ENCODE measurements at regions not wholly inside any gene's neighbourhood (a gene's known extent, or its start where the extent isn't known, plus 50 kb on each side); places are given as distances from the start of the nearest gene placed in this dataset.

- H3K4me3 ChIP-seq (replicated peaks in 1 of 2; ENCODE audit: low read depth in 2 of 2, low read length in 2 of 2): no peak overlapping the region
- TF ChIP-seq, protein P1, sequence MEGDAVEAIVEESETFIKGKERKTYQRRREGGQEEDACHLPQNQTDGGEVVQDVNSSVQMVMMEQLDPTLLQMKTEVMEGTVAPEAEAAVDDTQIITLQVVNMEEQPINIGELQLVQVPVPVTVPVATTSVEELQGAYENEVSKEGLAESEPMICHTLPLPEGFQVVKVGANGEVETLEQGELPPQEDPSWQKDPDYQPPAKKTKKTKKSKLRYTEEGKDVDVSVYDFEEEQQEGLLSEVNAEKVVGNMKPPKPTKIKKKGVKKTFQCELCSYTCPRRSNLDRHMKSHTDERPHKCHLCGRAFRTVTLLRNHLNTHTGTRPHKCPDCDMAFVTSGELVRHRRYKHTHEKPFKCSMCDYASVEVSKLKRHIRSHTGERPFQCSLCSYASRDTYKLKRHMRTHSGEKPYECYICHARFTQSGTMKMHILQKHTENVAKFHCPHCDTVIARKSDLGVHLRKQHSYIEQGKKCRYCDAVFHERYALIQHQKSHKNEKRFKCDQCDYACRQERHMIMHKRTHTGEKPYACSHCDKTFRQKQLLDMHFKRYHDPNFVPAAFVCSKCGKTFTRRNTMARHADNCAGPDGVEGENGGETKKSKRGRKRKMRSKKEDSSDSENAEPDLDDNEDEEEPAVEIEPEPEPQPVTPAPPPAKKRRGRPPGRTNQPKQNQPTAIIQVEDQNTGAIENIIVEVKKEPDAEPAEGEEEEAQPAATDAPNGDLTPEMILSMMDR (IDR thresholded peaks at IDR 0.05; ENCODE audit: low read depth, low read length): no peak
- no peak for DNase-seq (ENCODE audit: low read depth in 2 of 2)
Measured at GRCh38 chr2:60603533-60604190, 50.2 kb upstream of the BCL11A start.

DNA sequence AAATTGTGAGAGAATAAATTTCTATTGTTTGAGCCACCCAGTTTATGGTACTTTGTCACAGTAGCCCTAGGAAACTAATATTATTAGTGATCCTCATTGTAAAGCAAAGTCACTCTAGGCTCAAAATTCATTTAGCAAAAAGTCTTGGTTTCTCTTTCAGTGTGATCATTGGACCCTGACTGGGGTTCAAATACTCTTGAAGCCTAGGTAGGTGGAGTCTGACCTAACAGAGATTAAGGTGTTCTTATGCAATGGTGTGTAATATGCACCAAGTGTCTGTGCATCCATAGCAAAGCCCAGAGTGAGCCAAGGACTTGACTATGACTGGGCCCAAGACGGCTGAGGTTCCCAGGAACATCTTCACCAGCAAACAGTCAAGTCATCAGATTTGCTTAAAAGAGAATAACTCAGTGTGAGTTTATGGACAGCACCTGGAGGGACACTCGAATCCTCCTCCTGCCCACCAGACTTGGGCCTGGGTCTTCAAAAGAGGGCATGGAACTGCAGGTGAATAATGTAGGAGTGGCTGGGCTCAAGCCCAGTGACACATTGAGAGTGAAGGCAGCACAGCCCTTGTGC, 51.1 kb upstream of the BCL11A start:
- TF ChIP-seq, protein P1 (IDR thresholded peaks at IDR 0.05; ENCODE audit: low read depth, low read length): no peak
- no peak overlapping the region for H3K4me3 ChIP-seq (replicated peaks in 1 of 2; ENCODE audit: low read depth in 2 of 2, low read length in 2 of 2)
- no peak for DNase-seq (ENCODE audit: low read depth in 2 of 2)

DNA sequence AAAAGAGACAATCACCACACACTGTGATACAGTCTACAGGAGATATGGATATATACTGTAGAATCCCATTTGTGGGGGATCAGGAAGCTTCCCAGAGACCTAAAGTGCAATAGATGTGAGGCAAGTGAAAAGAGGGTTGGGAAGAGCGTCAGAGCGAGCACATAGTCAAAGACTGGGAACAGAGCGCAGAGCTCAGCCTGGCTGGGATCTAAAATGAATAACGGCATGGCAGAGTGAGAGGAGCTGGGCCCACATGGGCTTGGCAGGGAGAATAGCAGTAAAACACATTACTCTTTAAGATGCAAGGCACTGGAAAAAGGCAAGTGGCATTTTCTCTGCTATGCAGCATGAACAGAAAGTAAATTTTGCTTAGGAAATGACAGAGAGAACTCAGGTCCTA, 52.4 kb upstream of the BCL11A start:
- TF ChIP-seq, protein P1 (IDR thresholded peaks at IDR 0.05; ENCODE audit: low read depth, low read length): no peak
- no peak overlapping the region for H3K4me3 ChIP-seq (replicated peaks in 1 of 2; ENCODE audit: low read depth in 2 of 2, low read length in 2 of 2)
- DNase-seq (ENCODE audit: low read depth in 2 of 2): no peak

DNA sequence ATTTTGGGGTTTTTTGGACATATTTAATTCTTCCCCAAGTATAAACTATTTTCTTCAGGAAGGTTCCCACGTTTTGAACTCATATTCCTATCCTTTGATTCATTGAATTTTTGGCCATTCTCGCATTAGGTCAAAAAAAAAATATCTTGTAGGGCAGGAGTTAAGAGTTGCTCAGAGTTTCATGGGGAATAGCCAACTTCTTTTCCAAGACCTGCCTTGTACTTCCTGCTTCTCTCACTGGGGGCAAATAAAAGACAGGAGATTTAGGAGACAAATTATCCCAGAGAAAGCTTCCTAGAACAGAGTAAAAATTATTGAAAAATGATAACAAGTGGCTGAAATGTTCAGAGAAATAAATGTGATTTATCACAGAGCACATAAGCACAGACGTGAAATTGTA, 55.2 kb upstream of the BCL11A start:
- DNase-seq (ENCODE audit: low read depth in 2 of 2): peak in 1 of 2 donors; percentile 43
- TF ChIP-seq, protein P1 (IDR thresholded peaks at IDR 0.05; ENCODE audit: low read depth, low read length): no peak
- no peak overlapping the region for H3K4me3 ChIP-seq (replicated peaks in 1 of 2; ENCODE audit: low read depth in 2 of 2, low read length in 2 of 2)

- no peak overlapping the region for H3K4me3 ChIP-seq (replicated peaks in 1 of 2; ENCODE audit: low read depth in 2 of 2, low read length in 2 of 2)
- DNase-seq (ENCODE audit: low read depth in 2 of 2): no peak
- TF ChIP-seq, protein P1 (IDR thresholded peaks at IDR 0.05; ENCODE audit: low read depth, low read length): no peak
Measured at GRCh38 chr2:60612033-60612432, 58.6 kb upstream of the BCL11A start.

DNA sequence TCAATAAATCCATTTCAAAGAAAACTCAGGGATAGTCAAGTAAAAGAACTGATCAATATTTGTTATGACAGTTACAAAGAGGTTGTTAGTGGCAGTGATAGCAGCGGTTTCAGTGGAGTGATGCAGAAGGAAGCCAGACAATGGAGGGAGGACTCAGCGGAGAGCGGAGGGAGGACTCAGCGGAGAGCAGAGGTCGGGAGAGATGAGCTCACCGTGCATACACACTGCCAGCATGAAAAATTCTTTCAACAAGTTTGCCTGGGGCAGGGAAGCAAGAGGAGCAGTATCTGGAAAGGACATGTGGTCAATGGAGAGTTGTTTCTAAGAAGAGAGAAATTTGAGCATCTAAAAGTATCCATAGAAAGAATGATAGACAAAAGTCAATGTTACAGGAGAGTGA, 60.9 kb upstream of the BCL11A start:
- no peak overlapping the region for H3K4me3 ChIP-seq (replicated peaks in 1 of 2; ENCODE audit: low read depth in 2 of 2, low read length in 2 of 2)
- no peak for DNase-seq (ENCODE audit: low read depth in 2 of 2)
- TF ChIP-seq, protein P1 (IDR thresholded peaks at IDR 0.05; ENCODE audit: low read depth, low read length): no peak

All from cardiac fibroblast (primary cell).